GM18499 (cell line): ENCODE measurements at regions not wholly inside any gene's neighbourhood (a gene's known extent, or its start where the extent isn't known, plus 50 kb on each side); places are given as distances from the start of the nearest gene placed in this dataset.

Experiments
- ATAC-seq: cut with Tn5 transposase; IDR thresholded peaks from one replicate; pipeline ENCODE4 v1.9.1; 2021; ENCODE audit warnings: moderate number of reproducible peaks; ENCODE audit not compliant: insufficient read depth, unreplicated experiment

DNA sequence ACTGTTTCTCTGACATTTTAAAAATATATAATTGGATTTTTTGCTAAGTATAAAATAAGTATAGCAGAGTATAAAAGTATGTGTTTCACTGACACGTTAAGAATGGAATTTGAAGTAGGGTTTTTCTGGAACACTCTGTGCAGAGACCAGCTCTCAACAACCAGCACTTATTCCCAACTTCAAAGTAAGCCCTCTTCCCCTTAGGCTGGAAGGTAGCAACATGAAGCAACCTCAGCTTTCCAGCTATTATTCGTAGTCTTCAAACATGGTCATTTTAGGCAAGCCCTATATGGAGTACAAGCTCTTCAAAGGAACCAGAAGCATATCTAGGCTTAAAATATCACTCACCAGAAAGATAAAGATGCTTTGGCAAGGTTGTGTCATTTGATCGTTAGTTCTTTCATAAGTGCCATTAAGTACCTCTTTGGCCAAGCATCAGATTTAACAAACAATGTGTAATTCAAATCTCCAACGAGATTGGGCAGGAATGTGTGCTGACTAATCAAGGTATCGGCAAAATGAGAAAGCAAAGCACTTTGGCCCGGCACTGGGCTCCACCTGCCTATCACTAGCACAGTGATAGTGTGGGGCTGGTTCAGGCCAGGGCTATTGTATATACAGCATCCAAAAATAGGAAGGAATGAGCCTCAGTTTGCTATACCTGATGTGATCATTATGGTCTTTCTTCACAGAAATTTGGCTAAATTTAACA, 95.9 kb upstream of the FREM2 start:
- ATAC-seq, result no peak

DNA sequence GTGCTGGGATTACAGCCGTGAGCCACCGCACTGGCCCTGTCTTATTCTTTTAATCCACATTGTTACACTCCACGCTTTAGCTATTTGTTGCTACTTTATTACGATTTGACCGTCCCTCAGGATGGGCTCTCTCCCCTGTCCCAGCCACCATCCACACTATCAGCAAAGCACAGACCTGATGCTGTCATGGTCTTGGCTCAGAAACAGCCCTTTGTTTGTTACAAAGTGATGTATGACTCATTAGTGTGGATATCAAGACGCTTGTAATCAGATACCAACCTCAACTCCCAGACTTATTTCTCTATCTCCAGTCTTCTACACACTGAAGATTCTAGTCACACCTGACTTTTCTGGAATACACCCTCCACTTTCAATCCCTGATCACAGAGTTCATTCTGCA, 84.6 kb upstream of the FREM2 start:
- ATAC-seq, result no peak

DNA sequence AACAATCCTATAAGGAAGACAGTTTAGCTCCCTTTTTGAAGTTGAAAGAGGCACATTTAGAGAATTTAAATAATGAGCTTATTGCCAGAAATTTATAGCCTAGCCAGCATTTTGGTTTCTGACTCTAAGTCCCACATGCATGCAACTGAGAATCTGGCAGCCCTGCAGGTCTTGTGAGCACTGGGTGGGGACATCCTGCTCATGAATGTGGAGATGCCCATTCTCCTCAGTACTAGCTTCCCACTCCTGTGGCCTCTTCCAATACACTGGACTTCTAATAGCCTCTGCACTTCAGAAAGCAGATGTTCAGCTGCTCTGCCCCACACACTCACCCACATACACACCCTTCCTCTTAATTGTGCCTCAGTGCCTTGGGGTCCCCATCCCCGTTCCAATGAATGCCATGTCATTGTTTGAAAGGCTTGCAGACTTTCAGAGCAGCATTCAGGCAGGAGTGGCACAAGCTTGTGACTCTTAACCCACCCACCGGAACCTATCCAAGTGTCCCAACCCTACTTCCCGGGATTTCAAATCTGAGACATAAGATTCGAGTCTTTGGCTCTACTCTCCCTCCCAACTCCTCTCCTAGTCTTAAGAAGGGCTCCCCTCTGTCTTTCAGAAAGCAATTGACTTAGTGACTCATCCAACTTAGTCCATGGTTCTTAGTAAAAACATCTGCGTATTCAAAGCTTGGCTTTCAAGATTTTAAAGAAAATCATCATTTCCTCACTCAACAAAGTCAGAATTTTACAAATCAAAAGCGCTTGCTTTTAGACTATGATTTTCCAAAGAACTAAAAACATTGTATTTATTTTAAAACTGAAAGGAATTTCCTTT, 80.0 kb upstream of the FREM2 start:
- no peak for ATAC-seq

DNA sequence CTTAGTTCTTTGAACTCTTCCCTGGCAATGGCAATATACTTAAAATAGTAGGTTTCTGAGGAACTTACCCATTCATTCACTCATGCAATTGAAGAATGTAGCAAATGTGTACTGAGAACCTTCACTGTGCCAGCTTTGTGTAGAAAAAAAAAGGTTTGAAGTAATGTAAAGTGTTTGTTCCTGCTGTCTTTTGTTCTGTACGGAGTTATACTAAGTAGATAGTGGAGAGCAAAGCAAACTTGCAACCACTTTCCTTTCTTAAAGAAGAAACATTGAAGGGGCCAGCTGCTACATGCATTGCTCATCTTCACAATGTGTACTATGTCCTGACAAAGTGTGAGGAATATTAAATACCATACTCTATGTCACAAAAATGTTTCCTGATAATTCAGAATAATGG, 68.9 kb upstream of the FREM2 start:
- no peak for ATAC-seq

DNA sequence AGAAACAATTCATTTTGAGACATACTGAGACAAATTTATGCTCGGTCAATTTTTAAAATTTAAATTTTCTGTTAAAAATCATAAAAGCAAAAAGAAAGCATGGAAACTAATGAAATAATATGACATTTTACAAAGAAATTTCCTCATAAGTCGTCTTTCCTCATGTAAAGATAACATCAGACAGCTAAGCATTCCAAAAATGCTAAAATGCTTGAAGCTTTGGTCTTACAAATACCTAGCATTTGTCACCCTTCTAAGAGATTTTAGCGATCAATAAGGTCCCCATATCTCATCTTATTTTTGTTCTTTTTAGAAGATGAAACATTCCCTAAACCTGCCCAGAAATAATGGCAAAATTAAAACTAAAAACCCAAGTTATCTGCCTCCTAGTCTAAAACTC, 68.5 kb upstream of the FREM2 start:
- ATAC-seq, result no peak

DNA sequence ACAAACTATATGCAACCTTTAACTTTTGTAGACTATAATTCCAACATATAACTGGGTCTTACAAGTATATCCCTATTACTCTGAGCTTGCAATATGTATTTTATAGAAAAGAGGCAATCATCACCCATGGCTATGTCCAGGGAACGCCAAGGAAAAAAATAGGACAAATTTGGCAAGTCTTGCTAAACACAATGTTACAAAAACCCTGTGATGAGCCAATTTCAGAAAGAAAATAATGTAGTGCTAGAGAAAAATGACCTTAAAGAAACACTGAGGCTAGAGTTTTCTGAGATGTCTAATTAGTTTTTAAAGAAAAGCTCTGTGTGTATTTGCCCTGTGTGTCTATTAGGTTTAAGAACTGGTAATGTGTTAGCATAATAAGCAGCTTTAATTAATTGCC, 68.0 kb upstream of the FREM2 start:
- ATAC-seq, result no peak

DNA sequence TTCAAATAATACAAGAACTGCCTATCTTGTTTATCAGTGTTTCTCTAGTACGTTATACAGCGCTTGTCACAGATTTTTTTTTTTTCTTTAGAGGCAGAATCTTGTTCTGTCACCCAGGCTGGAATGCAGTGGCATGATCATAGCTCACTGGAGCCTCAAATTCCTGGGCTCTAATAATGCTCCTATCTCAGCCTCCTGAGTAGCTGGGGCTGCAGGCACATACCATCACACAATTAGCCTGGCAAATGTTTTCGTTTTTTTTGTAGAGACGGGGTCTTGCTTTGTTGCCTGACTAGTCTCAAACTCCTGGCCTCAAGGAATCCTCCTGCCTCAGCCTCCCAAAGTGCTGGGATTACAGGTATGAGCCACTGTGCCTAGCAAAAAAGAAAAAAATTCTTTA, 66.0 kb upstream of the FREM2 start:
- ATAC-seq, result no peak

DNA sequence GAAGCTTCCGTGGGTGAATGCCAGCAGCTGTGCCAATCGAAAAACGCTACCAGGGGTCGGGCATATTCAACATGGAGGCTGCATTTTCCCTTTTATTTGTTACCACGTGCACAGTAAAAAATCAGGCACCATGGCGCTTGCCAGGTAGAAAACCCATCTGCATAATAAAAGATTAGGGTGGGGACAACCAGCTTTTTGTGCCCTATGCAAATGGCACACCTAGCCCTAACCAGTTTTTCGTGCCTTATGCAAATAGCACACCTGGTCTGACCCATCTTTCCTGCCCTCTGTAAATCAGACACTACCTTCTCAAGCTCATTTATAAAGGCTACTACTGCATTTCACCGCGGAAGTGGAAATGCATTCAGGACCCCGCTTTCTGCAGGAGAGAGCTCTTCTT, 62.1 kb upstream of the FREM2 start:
- ATAC-seq, result no peak

DNA sequence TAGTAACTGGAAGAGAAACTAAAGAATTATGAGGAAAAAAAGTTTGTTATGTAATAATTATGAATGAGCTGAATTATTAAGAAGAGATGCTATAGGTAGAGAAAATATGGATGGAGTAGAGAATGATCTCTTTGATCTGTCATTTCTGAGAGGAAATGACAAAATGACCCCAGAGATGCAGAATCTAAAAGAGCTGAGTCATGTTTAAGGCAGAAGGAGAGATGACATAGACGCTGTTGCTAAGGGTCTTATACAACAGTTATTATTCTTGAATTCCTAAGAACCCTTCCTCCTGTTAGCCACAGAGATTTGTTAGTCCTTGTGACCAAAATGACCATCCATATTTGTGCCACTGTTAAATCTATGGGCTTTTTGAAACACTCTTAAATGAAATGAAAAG, 58.3 kb upstream of the FREM2 start:
- ATAC-seq, result no peak

DNA sequence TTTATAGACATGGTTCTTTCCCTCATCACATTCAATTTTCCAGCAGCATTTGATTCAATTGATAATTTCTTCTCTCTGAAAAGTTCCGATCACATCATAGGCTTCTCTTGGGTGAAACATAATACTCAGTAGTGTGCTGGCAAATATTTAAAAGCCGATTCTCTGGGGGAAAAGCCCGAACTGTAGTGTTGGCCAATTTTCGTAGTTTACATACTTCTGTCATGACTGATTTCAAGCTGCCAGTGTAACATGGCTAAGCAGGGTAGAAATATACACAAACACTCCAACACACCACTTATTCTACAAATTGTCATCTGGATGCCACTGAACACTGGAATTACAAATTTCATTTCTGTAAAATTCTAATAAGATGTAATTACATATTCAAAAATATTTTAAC, 56.1 kb upstream of the FREM2 start:
- ATAC-seq, result no peak

DNA sequence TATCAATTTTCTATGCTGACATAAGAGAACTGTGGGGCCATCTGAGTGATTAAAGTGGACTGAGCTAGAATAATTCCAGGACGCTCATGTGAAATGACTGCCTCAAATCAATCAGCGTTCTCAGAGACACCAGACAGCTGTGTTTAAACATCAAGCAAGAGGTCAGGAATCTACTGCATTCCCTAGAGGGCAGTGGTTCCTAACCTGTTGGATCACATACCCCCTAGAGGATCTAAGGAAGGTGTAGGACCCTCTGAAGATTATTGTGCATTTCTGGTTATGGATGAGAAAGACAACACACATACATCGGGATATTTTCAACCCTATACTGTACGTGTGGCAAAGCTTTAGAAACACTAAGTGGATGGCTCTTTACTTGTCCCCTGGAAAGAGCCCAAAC, 51.8 kb upstream of the FREM2 start:
- ATAC-seq, result no peak

DNA sequence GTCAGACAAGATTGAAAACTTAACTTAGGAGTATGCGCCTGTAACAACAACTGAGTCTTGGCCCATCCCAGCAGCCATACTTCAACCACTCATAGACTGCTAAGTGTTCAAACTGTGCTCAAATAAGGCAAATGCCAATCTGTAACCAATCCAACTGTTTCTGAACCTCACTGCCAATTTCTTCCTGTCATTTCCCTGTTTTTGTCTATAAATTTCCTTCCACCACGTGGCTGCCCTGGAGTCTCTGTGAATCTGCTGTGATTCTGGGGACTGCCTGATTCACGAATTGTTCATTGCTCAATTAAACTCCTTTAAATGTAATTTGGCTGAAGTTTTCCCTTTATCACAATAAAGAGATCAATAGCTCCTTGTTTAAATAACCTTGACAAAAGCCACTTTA, 50.8 kb upstream of the FREM2 start:
- ATAC-seq, result no peak

DNA sequence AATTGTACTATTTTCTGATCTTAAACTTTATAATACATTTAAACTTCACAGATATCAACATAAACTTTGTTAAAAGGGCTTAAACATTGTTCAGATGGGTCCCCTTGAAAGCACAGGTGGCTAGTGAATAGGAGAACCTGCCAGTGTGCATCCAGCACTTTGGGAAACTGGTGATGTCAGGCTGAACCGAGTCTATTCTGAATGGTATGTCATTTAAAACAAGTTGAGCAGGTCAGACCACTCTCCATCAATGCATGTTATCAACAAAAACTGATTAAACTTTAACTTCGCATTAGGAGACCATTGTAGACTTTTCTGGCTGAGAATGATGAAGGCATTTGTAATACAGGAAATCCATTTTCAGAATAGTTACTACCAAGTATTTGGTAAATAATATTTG, 50.1 kb upstream of the FREM2 start:
- no peak for ATAC-seq
